ENCODE measurements at regions not wholly inside any gene's neighbourhood (a gene's known extent, or its start where the extent isn't known, plus 50 kb on each side); places are given as distances from the start of the nearest gene placed in this dataset.

DNA sequence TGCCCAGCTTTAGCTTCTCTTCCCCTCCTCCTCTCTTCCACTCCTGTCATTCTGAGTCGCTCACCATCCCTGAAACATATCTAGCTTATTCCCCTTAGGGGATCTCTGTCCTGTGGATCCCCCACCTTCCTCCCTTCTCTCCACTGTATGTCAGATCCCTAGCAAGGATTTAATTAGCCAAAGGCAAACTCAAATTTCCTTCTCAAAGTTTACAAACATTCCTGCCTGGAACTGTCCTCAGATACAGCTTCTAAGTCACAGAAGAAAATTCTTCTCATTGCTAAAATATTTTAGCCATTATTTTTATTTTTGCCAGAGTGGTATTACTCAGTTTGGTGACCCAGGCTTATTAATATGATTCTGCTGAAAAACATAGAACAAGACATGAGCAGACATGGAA lies 315.3 kb downstream of the CYP26B1 start:
- no peak for DNase-seq

DNA sequence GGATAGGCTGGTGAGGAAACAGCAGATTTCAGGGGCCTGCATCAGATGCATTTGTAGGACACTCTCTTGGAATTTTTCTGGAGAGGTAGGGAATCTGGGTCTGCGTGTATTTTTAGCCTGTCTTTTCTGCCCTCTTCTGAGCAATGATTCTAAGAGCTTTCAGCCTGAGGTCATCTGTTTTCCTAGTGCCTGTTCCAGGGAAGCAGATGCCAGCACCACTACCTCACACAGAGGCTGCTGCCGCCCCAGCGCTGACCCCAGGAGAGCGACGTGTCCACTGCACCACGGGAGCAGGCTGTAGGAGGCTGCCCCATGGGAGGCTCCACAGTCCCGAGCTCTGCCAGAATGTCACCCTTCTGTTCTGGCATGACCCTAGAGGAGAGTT lies 316.5 kb downstream of the CYP26B1 start:
- DNase-seq, result peak; percentile 27

DNA sequence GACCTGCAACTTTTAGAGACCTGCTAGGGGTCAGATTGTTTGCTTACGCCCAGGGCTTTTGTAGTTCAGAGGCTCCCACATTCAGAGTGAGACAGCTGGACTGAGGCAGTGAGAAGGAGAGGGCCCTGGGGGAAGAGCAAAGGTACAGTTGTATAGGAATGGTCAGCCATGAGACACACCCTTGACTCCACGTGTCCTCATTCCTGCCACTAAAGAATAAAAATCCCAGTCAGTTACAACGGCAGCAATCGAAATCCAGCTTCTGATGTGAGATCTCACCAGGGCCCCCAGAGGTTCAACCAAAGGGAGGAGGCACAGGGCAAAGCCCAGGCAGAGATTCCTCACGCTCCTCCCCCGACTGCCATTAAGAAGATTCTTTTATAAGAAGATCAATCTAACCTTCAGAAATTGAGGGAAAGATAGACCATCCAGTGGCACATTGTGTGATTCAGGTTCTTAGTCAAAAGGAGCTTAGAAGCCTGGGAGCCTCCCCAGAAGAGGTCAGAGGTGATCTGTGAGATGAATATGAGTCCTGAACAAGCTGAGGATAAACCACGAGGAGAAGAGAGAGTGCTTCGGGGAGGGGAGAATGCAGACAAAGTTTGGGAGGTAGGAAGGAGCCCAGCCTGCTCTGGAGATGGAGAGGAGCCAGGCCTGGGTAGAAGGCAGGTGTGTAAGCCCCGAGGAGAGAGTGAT lies 317.0 kb downstream of the CYP26B1 start:
- DNase-seq, result no peak

DNA sequence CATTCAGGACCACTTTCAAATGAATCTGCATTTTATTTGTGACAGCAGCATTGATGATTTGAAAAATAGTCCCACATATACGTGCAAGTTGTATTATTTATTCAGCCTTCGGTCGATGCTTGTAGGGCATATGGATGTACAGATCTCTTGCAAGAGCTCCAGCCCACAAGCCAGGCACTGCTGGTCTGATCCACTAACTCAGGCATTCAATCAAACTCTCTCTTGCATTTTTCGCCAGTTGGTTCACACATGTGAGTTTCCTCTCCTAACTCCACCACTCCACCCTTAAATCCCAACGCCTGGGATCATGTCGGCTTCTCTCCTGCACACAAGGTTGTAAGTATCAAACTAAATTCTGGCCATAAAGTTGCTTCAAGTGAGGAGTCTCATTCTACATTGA lies 318.7 kb downstream of the CYP26B1 start:
- DNase-seq, result no peak

DNA sequence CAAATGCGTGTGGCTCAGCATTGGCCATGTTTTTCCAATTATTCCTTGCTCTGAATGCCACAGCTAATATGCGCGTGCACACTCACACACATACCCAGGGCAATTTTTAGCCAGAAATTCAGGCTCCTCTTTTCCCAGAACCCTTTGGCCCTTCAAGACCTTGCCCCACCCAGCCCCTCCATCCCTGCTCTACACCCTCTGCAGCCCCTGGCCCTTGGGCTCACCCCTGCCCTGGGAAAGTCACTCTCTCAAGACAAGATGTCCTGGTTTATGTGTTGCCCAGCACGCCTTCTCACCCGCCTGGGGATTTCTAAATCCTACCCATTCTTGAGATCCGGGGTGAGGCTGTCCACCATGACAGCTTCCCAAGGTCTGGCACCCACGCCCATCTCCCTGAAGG lies 319.7 kb downstream of the CYP26B1 start:
- no peak for DNase-seq

DNA sequence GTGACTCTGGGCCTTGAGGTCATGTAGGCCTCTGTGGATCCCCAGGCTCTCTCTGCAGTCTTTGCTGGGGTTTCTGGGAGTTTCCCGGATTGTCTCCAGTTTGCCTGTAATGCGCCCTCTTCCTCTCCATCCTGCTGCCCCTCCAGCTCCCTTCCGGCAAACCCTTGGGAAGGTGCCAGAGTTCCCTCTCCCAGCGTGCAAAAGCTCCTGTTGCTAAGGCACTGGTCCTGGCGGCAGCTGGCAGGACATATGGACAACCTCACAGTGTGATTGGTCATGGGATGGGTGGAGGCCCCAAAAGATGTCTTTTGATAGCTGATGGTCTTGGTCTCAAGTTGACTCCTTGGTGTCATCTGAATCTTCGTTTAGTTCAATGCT lies 320.1 kb downstream of the CYP26B1 start:
- DNase-seq, result no peak

DNA sequence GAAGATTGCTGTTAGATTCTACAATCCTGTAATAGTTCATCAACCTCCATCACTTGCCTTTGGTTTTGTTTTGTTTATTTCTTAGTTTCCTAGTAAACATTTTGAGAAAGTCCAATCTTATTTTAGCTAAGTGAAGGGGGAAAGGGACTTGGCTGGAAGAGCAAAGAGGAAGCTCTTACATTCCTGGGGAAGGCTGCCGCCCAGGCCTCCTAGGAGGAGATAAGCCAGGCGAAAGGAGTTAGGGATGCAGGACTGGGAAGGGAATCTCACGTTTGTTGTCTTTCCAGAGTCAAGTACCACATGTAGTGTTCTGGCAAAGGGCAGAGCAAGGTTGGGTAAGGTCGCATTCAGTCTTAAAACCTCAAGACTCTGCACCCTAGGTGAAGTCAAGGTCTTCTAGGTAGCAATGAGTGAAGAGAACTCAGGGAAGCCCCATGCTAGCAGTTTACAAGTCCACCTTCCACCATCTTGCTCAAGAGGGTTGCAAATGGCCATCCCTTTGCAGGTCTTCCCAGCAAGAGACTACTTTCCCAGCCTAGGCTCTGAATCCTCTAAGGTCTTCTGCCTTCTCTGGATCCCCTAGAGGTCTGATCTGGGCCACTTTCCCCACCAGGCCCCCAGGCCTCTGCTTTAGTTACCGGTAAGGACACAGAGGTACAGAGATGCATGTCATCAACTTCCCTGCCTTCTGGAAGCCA lies 320.7 kb downstream of the CYP26B1 start:
- no peak for DNase-seq

DNA sequence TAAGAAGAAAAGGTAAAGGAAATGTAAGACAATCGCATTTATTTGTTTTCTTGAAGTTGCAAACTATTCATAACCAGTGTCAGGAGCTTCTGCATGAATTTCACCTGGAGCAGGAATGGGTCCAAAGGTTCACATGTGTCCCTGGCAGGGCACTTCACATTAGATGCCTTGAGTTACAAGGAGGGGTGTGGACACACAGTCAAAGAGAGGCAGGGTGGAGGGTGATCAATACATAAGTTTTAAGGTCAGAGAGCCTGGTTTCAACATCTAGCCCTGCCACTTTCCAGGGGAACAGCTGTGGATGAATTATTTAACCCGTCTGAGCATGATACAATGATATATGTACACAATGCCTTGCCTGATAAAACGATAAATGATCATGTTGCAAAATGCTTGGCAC lies 321.4 kb downstream of the CYP26B1 start:
- DNase-seq, result no peak

DNA sequence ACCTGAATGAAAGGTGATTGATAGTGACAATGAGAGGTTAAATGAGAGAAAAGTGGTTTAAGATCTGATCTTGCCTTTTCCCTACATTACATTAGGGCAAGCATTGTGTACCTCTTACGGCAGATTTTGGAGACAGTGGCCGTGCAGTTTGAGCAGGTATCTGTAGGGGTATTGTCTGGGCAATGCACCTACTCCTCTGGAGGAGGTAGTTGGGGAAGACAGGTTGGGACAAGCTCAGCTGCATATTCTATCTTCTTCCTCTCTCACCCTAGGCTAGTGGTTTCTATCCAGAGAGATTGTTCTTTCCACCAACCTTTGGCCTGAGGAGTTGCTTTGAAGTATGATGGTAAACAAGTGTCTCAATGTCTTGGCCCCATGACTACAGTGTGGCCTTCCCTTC lies 323.2 kb downstream of the CYP26B1 start:
- DNase-seq, result no peak

DNA sequence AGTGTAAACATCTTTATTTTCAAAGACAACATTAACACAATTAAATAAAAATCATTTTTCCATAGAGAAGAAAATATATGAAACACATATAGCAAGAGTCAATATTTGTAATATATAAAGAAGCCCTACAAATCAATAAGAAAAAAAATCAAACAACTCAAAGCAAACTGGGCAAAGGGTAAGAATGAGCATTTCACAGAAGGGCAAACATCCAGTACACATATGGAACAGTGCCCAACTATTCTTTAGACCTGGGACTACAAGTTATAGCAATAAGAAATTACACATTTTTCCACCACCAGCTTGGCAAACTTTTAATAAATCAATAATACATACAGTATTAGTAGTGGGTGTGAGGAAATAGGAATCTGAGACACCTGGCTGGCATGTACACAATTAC lies 324.1 kb downstream of the CYP26B1 start:
- DNase-seq, result no peak

DNA sequence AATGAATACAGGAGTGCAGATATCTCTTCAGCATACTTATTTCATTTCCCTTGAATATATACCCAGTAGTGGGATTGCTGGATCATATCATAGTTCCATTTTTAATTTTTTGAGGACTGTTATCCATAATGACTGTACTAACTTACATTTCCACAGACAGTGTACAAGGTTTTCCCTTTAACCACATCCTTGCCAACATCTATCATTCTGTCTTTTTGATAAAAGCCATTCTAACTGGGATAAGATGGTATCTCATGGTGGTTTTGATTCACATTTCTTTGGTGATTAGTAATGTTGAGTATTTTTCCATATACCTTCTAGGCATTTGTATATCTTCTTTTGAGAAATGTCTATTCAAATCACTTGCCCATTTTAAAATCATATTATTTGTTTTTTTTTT lies 325.2 kb downstream of the CYP26B1 start:
- DNase-seq, result no peak

DNA sequence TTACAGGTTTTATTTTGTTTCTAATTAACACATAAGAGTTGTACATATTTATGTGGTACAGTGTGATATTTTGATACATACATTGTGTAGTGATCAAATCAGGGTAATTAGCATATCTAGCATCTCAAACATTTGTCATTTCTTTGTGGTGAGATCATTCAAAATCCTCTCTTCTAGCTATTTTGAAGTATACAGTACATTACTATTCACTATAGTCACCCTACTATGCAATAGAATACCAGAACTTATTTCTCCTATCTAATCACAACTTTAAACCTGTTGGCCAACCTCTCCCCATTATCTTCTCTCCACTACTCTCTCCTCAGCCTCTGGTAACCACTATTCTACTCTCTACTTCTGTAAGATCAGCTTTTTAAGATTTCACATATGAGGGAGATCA lies 325.8 kb downstream of the CYP26B1 start:
- DNase-seq, result no peak

DNA sequence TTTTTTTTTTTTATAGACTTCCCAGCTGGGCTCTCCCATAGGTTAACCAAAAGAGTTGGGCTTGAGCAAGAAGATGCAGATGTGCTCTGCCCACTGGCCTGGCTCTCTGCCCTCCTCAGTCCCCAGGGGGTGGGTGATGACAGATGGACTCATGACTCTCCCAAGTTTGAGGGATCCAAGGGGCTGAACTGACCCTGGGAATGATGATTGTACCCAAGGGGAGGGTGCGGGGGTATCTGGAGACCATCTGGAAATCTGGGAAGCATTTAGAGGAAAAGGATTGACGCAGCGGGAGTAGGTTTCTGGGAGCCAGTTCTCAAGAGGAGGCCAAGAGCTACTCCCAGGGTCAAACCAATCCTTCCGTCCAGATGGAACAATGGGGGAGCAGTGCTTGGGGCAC lies 330.8 kb downstream of the CYP26B1 start:
- DNase-seq, result peak; percentile 47

DNA sequence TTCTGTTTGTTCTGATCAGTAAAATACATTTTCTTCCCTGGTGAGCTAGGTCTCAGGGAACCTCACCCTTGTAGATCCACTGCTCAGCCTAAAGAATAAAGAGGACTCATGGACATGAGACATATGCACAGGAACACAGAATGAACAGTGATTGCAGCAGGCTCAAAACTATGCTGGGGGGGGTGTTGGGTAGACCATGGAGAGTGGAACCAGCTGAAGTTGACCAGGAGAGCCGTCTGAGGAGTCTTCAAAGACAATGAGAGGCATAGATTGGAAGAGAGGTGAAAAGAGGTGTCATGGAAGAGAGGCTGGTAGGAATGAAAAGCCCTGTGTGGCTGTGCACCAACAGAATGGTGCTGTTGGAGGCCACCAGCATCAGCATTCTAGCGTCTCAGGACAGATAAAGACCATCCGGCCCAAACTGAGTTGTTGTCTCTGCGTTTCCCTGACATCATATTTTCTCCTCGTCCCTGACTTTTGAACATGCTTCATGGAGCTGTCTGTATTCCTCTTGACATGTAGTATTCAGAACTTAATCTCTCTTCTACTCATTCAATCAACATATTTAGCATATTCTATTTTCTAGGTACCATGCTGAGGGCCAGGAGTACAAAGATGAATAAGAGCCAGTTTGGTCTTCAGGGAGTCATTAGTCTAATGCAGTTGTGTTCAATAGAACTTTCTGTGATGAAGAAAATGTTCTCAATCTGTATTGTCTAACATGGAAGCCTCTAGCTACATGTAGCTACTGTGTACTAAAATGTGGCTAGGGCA lies 331.8 kb downstream of the CYP26B1 start:
- DNase-seq, result no peak

DNA sequence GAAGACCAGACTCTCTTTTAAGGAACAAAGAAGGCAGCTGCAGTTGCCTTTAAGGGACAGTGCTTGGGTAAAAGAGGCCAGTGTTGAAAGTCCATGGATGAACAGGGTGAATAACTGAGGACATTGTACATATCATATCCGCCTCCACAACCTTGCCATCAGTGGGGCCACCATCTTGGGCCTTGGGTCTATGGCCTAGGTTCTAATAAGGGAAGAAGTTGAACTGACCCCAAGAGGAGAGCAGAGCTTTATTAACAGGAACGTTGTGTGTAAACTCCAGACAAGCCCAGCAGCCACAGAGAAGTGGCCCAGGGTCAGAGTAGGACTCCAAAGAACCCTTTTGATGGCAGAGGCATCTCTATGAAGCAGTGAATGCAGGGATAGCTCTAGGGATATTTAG lies 332.8 kb downstream of the CYP26B1 start:
- DNase-seq, result no peak

DNA sequence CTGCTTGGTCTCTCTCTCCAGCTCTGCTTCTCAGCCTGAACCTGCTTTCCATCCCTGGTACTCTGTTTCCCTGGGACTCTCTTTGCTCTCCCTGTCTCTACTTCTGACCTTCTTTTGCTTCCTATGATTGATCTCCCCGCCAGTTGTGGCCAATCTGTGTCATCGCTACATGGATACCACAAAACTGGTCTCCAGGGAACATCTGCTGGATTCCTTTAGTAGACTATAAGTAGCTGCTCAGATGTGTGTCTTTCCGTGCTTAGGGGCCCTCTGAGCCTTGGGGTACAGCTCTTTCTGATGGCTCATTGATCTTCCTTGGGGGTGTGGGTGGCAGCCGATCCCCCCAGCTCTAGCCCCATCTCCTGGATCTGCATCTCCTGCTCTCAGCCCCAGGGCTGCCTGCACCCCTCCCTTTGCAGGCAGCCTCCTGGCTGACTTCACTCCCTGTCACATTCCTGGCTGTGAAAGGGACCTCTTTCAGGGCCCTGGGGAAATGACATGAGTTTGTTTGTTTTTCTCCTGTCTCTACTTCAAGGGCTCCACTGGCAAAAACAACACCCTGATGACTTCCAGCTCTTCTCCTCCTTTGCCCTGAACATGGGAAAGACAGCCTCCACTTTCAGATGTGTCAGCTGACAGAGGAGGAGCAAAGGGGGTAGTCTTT lies 333.7 kb downstream of the CYP26B1 start:
- no peak for DNase-seq

DNA sequence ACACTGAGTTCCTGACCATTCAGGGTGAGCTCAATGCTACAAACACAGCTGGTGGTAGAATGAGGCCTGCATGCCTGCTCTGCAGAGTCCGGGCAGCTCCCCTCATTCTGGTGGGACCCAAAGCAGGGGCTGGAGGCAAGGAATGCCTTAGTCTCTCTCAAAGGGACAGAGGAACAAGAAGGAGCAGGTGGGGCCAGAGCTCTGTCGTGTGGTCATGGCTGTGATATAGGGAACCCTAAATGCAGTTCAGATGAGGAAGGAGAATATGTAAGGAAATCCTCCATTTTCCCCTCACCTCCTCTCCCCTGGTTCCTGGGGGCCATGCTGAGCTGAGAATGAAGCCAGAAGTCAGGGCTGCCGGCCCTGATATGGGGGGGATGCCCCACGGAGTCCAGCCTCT lies 334.3 kb downstream of the CYP26B1 start:
- no peak for DNase-seq

DNA sequence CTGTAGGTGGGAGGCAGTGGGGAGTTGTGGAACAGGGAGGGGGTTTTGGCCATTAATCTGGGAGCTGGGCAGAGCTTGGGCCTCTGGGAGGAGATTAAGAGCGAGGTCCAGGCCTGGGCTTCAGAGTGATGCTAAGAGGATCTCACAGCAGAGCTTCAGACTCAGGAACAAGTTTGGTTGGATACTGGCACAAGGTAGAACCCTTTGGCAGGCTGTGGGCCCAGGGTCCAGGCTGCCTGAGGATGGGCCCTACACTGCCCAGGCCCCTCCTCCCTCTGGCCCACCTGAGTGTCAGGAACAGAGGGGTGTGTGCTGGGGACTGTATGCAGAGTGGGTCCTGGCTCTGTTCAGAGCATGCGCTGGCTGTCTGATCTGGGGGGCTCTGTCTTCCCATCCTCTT lies 334.9 kb downstream of the CYP26B1 start:
- no peak for DNase-seq

DNA sequence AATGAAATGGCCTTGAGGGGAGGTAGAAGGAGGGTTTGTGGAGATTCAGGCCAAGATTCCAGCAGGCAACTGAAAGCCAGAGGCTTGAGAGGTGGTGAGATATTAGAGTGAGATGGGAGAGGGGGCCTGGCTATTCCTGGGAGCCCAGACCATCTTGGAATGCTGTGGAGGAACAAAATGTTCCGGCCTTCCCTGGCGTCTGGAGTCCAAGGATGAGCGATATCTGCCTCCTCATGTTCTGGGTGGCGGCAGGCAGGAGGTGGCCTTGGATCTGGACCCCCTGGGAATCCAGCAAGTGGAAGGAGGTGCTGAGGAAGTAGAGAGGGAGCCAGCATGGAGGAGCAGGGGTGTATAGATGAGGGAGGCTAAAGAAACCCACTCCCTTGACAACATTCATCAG lies 335.9 kb downstream of the CYP26B1 start:
- DNase-seq, result no peak

DNA sequence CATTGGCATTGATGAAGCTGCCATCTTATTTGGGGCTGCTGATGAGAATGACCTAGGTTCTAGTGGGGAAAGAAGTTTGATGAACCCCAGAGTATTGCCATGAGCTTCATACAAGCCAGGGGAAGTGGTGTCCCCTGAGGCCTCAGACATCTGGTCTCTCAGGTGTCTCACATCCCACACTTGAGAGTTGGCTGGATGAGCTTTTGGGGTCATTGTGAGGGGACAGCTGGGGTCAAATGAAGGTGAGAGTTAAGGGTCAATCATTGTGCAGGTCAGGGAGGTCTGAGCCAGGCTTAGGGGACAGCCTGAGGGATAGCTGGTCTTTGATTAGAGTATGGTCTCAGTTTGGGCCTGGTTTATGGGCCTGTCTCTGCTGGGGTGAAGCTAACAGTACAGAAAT lies 336.5 kb downstream of the CYP26B1 start:
- DNase-seq, result no peak

DNA sequence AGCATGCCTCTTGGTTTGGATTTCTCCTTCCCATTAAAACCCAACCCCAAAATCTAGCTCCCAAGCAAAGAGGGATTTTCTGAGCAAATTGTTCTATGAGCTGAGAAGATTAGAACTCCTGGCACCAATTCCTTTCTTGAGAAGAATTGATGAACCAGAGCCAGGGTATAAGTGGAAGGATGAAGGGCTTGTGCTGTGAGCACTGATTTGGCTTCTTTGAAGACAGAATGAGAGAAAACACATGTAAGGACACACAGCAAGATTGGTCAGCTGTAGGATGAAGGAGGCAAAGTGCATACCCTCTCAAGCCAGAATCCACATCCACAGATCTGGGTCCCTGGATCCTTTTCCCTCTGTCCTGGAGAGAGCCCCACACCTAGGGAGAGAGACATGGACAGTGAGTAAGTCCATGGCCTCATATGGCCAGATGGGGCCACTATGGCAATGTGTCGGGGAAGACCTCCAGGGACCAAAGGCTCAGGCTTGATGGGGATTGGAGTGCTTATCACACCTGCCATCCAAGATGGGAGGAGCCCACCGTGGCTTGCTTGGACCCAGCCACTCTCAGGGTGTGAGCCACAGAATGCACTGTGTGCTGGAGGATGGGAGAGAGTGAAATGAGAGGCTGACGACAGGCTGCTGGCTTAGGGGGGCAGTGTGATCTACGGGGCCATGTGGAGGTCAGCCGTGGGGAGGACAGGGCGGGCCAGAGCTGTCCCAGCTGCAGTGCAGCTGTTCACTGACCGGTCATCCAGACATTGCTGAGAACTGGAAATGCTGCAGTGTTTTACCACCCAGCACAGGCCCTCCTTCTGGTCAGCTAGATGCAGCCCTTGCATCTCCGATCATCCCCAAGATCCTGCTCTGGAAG lies 339.8 kb downstream of the CYP26B1 start:
- DNase-seq, result no peak

DNA sequence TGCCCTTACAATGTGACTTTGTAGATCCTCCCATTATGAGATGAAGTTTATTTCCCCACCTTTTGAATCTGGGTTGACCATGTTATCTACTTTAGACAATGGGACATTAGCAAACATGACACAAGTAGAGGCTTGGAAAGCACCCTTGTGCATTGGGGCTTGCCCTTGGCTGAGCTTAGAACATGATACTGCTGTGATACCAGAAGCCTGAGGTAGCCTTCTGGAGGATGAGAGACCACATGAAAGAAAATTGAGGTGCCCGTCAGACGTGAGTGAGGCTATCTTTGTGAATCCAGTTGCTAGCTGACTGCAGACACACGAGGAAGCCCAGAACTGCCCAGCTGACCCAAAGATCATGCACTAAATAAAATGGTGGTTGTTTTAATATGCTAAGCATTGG lies 341.2 kb downstream of the CYP26B1 start:
- DNase-seq, result no peak

DNA sequence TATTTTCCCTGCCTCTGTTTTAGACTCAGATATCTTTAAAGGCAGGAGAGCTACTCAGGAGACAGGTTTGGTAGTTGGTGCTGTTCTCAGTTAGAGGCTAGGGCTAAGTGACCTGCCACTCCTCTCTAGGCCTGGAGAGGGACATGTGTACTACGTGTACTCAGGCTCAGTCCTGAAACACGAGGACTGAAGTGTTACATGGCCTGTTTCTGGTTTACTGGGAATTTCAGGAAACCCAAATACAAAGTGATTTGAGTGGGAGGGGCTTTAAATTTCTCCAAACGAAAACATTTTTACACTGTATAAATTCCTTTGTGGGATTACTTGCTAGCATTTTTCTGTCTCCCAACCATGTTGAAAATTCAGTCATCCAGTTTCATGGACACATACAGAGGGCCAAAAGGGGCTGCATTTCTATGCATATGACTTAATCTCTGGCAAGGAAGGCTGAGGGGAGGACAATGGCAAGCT lies 343.3 kb downstream of the CYP26B1 start:
- no peak for DNase-seq

Measured in NCI-H446 treated with DMSO at 0.1 percent for 48 hours (cell line).